Mammary epithelial cell (primary cell): ENCODE measurements at regions not wholly inside any gene's neighbourhood (a gene's known extent, or its start where the extent isn't known, plus 50 kb on each side); places are given as distances from the start of the nearest gene placed in this dataset.

ENCODE experiments used
- EZH2 ChIP-seq: IDR thresholded peaks from 2 replicates; pipeline ENCODE4 v1.6.1; 2012; ENCODE audit warnings: low read length, inconsistent platforms, borderline replicate concordance
- TF ChIP-seq, protein P1 (sequence below), 2 donors: IDR thresholded peaks in 1 of 2; conservative IDR thresholded peaks in 1 of 2; 2 replicates each; pipeline ENCODE4 v1.5.1; 2011 to 2012; ENCODE audit warnings: inconsistent platforms in 2 of 2, low read length in 2 of 2, mild to moderate bottlenecking in 2 of 2, control low read depth in 1 of 2, low read depth in 1 of 2; ENCODE audit not compliant: insufficient read depth in 1 of 2; ENCODE audit errors: extremely low read depth in 1 of 2

DNA sequence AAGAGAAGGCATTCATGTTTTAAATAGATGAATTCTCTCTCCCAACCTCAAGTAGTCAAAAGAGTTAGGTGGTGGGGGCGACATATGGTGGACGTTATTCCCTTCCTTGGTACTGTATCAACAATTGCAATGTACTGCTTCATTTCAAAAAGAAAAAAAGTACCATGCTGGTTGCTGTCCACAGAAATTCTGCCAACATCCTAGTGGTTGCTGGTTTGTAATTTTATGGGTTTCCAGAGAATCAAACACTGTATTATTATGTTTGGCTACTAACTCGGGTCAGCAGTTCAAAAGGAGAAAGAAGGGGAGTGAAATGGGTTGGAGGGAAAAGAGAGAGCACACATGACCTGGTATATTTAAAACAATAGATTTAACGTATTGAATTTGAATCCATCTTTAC lies 61.1 kb upstream of the KCNJ16 start:
- TF ChIP-seq, protein P1, sequence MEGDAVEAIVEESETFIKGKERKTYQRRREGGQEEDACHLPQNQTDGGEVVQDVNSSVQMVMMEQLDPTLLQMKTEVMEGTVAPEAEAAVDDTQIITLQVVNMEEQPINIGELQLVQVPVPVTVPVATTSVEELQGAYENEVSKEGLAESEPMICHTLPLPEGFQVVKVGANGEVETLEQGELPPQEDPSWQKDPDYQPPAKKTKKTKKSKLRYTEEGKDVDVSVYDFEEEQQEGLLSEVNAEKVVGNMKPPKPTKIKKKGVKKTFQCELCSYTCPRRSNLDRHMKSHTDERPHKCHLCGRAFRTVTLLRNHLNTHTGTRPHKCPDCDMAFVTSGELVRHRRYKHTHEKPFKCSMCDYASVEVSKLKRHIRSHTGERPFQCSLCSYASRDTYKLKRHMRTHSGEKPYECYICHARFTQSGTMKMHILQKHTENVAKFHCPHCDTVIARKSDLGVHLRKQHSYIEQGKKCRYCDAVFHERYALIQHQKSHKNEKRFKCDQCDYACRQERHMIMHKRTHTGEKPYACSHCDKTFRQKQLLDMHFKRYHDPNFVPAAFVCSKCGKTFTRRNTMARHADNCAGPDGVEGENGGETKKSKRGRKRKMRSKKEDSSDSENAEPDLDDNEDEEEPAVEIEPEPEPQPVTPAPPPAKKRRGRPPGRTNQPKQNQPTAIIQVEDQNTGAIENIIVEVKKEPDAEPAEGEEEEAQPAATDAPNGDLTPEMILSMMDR (conservative IDR thresholded peaks at IDR 0.05 in 1 of 2, IDR thresholded peaks at IDR 0.05 in 1 of 2; ENCODE audit: extremely low read depth in 1 of 2, insufficient read depth in 1 of 2, low read depth in 1 of 2, low read length in 2 of 2): no peak
- TF ChIP-seq EZH2: no peak
